HG03060 (cell line): ENCODE measurements at regions not wholly inside any gene's neighbourhood (a gene's known extent, or its start where the extent isn't known, plus 50 kb on each side); places are given as distances from the start of the nearest gene placed in this dataset.

ENCODE experiments used
- ATAC-seq: cut with Tn5 transposase; IDR thresholded peaks from one replicate; pipeline ENCODE4 v1.9.1; 2021; ENCODE audit warnings: low read depth, moderate number of reproducible peaks; ENCODE audit not compliant: unreplicated experiment

DNA sequence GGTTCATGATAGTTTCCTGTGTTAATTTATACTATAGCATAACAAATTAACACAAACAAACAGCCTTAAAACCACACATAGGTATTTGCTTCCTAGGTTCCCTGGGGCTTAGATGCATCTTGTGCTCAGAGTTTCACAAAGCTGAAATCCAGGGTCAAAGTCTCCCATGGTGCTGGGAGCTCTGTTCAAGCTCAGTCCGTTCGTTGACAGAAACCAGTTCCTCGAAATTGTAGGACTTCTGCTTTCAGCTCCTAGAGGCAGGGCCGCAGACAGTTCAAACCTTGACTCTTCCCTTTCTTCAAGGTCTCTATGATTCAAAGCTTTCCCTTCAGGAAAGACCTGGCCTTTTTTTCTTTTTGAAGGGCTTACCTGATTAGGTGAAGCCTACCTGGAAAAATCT is 90.5 kb downstream of the VSTM2A start:
- no peak for ATAC-seq

DNA sequence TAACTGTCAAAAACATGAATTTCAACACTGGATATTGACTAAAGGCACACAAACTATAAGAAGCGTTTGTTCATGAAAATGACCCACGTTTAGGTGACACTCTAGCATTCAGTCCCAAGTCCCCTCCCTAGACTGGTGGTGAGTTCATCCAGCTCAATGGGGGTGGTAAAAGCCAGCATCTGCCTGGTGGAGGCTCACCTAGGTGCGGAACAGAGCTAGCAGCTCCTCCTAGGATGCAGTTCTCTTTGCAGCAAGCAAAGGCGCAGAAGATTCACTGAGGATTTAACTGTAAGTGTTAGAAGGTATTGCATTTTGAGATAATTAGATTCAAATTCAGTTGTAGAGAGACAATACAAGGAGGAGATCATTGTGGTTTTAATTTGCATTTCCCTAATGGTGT is 87.6 kb downstream of the VSTM2A start:
- no peak for ATAC-seq

DNA sequence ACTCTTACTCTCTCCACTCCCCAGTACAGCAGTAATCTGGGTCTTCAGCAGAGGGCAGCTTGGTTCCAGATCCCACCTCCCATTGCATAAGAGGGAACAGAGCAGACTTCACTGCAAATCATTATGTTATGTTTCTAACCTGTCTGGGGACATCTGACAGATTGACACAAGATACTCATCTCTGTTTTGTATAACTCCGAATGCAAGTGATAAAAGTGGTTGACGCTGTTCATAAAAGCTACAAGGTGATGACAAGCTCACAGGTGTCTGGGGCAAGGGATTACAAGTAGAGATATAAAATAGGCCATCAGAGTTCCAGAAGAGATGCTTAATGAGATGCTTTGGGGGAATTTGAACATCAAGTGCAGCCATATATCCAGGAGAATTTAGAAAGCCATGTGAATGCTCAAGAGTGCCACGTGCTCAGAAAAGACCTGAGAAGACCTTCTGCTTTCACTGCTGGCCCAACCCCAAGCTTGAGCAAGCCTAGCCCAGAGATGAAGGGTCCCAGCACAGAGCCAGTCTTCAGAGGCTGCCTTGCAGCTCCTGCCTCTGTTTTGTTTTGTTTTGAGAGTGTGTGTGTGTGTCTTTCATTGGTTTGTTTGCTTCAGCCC is 80.6 kb downstream of the VSTM2A start:
- ATAC-seq, result no peak
